ENCODE measurements at regions not wholly inside any gene's neighbourhood (a gene's known extent, or its start where the extent isn't known, plus 50 kb on each side); places are given as distances from the start of the nearest gene placed in this dataset.

- FAIRE-seq (no peak), DNase-seq (ENCODE audit: low read depth) (no peak)
- no peaks in the 10 kb centered on the region for H3K27me3 Mint-ChIP-seq (ENCODE audit: low read depth, unreplicated experiment)
- peaks cover 1% of the 10 kb centered on the region for H3K9me3 ChIP-seq (ENCODE audit: insufficient read depth, low read depth, low read length)
- no peak overlapping the region for H3K4me3 ChIP-seq (ENCODE audit: insufficient read depth, low read depth, low read length)
- no peaks in the 10 kb centered on the region for H3K4me1 Mint-ChIP-seq (ENCODE audit: low read depth, unreplicated experiment)
- H3K36me3 Mint-ChIP-seq (ENCODE audit: low read depth, unreplicated experiment): no peaks in the 10 kb centered on the region
- H3K27ac ChIP-seq (ENCODE audit: low read depth, low read length): no peak overlapping the region
- H3K4me1 ChIP-seq (ENCODE audit: insufficient read depth, low read length): no peaks in the 10 kb centered on the region
- H3K36me3 ChIP-seq (ENCODE audit: insufficient read depth, low read length): no peaks in the 10 kb centered on the region
- no peak overlapping the region for H2AFZ ChIP-seq (ENCODE audit: low read depth, low read length)
- H3K4me3 Mint-ChIP-seq (ENCODE audit: unreplicated experiment): no peak overlapping the region
- TF ChIP-seq CTCF (IDR thresholded peaks at IDR 0.05; ENCODE audit: insufficient read depth, low read depth, low read length): no peak
- TF ChIP-seq EZH2 (IDR thresholded peaks at IDR 0.05; ENCODE audit: insufficient read depth, low read length): no peak
- no peaks in the 10 kb centered on the region for H3K79me2 ChIP-seq (ENCODE audit: insufficient read depth, low read length)
- H3K9ac ChIP-seq (ENCODE audit: low read length): no peak overlapping the region
- H3K27ac Mint-ChIP-seq (ENCODE audit: unreplicated experiment): no peak overlapping the region
- peaks cover 11% of the 10 kb centered on the region for H3K9me3 Mint-ChIP-seq (ENCODE audit: unreplicated experiment)
- H3K4me2 ChIP-seq (ENCODE audit: low read length): no peak overlapping the region
- H3K27me3 ChIP-seq (ENCODE audit: insufficient read depth, low read length): no peaks in the 10 kb centered on the region
- H4K20me1 ChIP-seq (ENCODE audit: insufficient read depth, low read length): no peaks in the 10 kb centered on the region
Observed at GRCh38 chr7:68256295-68256694, 1259.7 kb downstream of the TYW1 start.

- Histone ChIP-seq H3K27me3 (ENCODE audit: insufficient read depth, low read length) (no peaks in the 10 kb centered on the region), H2AFZ (ENCODE audit: low read depth, low read length) (peak overlapping the region; percentile 18), H3K79me2 (ENCODE audit: insufficient read depth, low read length) (no peaks in the 10 kb centered on the region), H3K9me3 (ENCODE audit: insufficient read depth, low read depth, low read length) (peaks cover 2% of the 10 kb centered on the region), H3K4me3 (ENCODE audit: insufficient read depth, low read depth, low read length) (no peak overlapping the region), H3K9ac (ENCODE audit: low read length) (no peak overlapping the region), H3K36me3 (ENCODE audit: insufficient read depth, low read length) (no peaks in the 10 kb centered on the region), H3K4me2 (ENCODE audit: low read length) (peak overlapping the region; percentile 19), H4K20me1 (ENCODE audit: insufficient read depth, low read length) (no peaks in the 10 kb centered on the region), H3K4me1 (ENCODE audit: insufficient read depth, low read length) (no peaks in the 10 kb centered on the region), H3K27ac (ENCODE audit: low read depth, low read length) (no peak overlapping the region)
- no peak for DNase-seq (ENCODE audit: low read depth)
- peaks cover 13% of the 10 kb centered on the region for H3K9me3 Mint-ChIP-seq (ENCODE audit: unreplicated experiment)
- TF ChIP-seq EZH2 (IDR thresholded peaks at IDR 0.05; ENCODE audit: insufficient read depth, low read length) (no peak), CTCF (IDR thresholded peaks at IDR 0.05; ENCODE audit: insufficient read depth, low read depth, low read length) (no peak)
- FAIRE-seq: no peak
- H3K27ac Mint-ChIP-seq (ENCODE audit: unreplicated experiment): no peak overlapping the region
- no peaks in the 10 kb centered on the region for H3K4me1 Mint-ChIP-seq (ENCODE audit: low read depth, unreplicated experiment)
- no peaks in the 10 kb centered on the region for H3K36me3 Mint-ChIP-seq (ENCODE audit: low read depth, unreplicated experiment)
- no peak overlapping the region for H3K4me3 Mint-ChIP-seq (ENCODE audit: unreplicated experiment)
- H3K27me3 Mint-ChIP-seq (ENCODE audit: low read depth, unreplicated experiment): no peaks in the 10 kb centered on the region
Observed at GRCh38 chr7:68258609-68259008, 1262.0 kb downstream of the TYW1 start.

GRCh38 chr7:68265258-68265657 is 1268.6 kb downstream of the TYW1 start:
- Histone ChIP-seq H3K36me3 (ENCODE audit: insufficient read depth, low read length) (no peaks in the 10 kb centered on the region), H3K4me1 (ENCODE audit: insufficient read depth, low read length) (peaks cover 8% of the 10 kb centered on the region), H3K79me2 (ENCODE audit: insufficient read depth, low read length) (no peaks in the 10 kb centered on the region), H3K4me3 (ENCODE audit: insufficient read depth, low read depth, low read length) (no peak overlapping the region), H4K20me1 (ENCODE audit: insufficient read depth, low read length) (no peaks in the 10 kb centered on the region), H2AFZ (ENCODE audit: low read depth, low read length) (no peak overlapping the region), H3K9me3 (ENCODE audit: insufficient read depth, low read depth, low read length) (peaks cover 21% of the 10 kb centered on the region), H3K4me2 (ENCODE audit: low read length) (no peak overlapping the region), H3K9ac (ENCODE audit: low read length) (no peak overlapping the region), H3K27me3 (ENCODE audit: insufficient read depth, low read length) (no peaks in the 10 kb centered on the region), H3K27ac (ENCODE audit: low read depth, low read length) (no peak overlapping the region)
- Mint-ChIP-seq H3K27ac (ENCODE audit: unreplicated experiment) (no peak overlapping the region), H3K4me1 (ENCODE audit: low read depth, unreplicated experiment) (no peaks in the 10 kb centered on the region), H3K27me3 (ENCODE audit: low read depth, unreplicated experiment) (no peaks in the 10 kb centered on the region), H3K36me3 (ENCODE audit: low read depth, unreplicated experiment) (peaks cover 2% of the 10 kb centered on the region), H3K4me3 (ENCODE audit: unreplicated experiment) (no peak overlapping the region), H3K9me3 (ENCODE audit: unreplicated experiment) (peaks cover 12% of the 10 kb centered on the region)
- DNase-seq (ENCODE audit: low read depth) (no peak), FAIRE-seq (no peak)
- TF ChIP-seq EZH2 (IDR thresholded peaks at IDR 0.05; ENCODE audit: insufficient read depth, low read length) (no peak), CTCF (IDR thresholded peaks at IDR 0.05; ENCODE audit: insufficient read depth, low read depth, low read length) (no peak)

All from astrocyte (in vitro differentiated cells and primary cell).